GM12878 (cell line): ENCODE measurements at regions not wholly inside any gene's neighbourhood (a gene's known extent, or its start where the extent isn't known, plus 50 kb on each side); places are given as distances from the start of the nearest gene placed in this dataset.

Source experiments
- CREB1 ChIP-seq: IDR thresholded peaks from 2 replicates; pipeline ENCODE4 v1.6.1; 2012; ENCODE audit warnings: low read depth, mild to moderate bottlenecking, inconsistent platforms
- RB1 ChIP-seq: fragments of 450-650 bp; formaldehyde crosslinking; IDR thresholded peaks from 2 replicates; pipeline ENCODE4 v1.6.1; 2017; ENCODE audit warnings: mild to moderate bottlenecking, borderline replicate concordance
- TF ChIP-seq, protein P1 (sequence below), 3 experiments: IDR thresholded peaks in 2 of 3; conservative IDR thresholded peaks in 1 of 3; 2 replicates each; pipeline ENCODE4 v1.5.1; 2011; ENCODE audit warnings: low read depth in 3 of 3, low read length in 3 of 3, mild to moderate bottlenecking in 3 of 3, control low read depth in 2 of 3, moderate library complexity in 2 of 3, inconsistent platforms in 1 of 3, mixed read lengths in 1 of 3; ENCODE audit not compliant: control insufficient read depth in 2 of 3, insufficient read depth in 1 of 3; ENCODE audit errors: extremely low read depth in 1 of 3

DNA sequence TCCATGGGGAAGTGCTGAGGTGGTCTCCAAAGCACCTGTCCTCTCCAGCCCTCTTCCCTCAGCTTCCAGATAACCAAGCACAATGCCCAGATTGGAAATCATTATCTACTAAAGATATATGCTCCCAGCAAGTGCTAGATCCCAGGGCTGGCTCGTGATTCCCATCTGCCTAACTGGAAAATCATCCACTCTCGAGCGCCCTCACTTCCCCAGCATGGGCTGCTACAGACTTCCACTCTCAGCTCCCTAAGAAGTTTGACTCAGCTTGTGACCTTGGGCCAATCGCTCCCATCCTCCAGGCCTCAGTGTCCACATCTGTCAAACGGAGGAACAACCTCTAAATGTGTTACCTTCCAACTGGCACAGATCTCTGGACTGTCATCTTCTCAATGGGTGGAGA lies 112.4 kb upstream of the ZMIZ1 start:
- no peak for TF ChIP-seq CREB1
- TF ChIP-seq, protein P1, sequence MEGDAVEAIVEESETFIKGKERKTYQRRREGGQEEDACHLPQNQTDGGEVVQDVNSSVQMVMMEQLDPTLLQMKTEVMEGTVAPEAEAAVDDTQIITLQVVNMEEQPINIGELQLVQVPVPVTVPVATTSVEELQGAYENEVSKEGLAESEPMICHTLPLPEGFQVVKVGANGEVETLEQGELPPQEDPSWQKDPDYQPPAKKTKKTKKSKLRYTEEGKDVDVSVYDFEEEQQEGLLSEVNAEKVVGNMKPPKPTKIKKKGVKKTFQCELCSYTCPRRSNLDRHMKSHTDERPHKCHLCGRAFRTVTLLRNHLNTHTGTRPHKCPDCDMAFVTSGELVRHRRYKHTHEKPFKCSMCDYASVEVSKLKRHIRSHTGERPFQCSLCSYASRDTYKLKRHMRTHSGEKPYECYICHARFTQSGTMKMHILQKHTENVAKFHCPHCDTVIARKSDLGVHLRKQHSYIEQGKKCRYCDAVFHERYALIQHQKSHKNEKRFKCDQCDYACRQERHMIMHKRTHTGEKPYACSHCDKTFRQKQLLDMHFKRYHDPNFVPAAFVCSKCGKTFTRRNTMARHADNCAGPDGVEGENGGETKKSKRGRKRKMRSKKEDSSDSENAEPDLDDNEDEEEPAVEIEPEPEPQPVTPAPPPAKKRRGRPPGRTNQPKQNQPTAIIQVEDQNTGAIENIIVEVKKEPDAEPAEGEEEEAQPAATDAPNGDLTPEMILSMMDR (IDR thresholded peaks at IDR 0.05 in 2 of 3, conservative IDR thresholded peaks at IDR 0.05 in 1 of 3; ENCODE audit: control insufficient read depth in 2 of 3, extremely low read depth in 1 of 3, insufficient read depth in 1 of 3, low read depth in 3 of 3, low read length in 3 of 3) = no peak
- no peak for TF ChIP-seq RB1
